Endothelial cell of umbilical vein (primary cell): ENCODE measurements at regions not wholly inside any gene's neighbourhood (a gene's known extent, or its start where the extent isn't known, plus 50 kb on each side); places are given as distances from the start of the nearest gene placed in this dataset.
A peak's percentile ranks its signal among the peaks of the same experiment; 100 is the strongest.
"Not testable (repeated sequence)": the region's sequence is repeated elsewhere in the genome, so short reads cannot be mapped to it uniquely, and the experiment has no call there.

Source experiments
- BruUV-seq: library from RNA; stranded (reverse); fragments of 400-500 nt; replicated peaks from 2 replicates; lab custom pipeline; 2021; lab: Mats Ljungman, UMichigan
- CTCF ChIA-PET: fragments of 300-600, 350-600 bp; sonication (Branson Sonifier 250); formaldehyde crosslinking; loops from one replicate; lab custom pipeline; 2021; ENCODE audit warnings: antibody characterized with exemption, inconsistent platforms; lab: Charles Lee
- POLR2A ChIA-PET: fragments of 300-600, 350-600 bp; sonication (Branson Sonifier 250); formaldehyde crosslinking; loops from one replicate; lab custom pipeline; 2021; ENCODE audit warnings: antibody characterized with exemption, inconsistent platforms; lab: Charles Lee
- DNase-seq: peaks from one replicate; pipeline ENCODE4 v3.0.0-alpha.2; 2011; ENCODE audit warnings: low read depth, low spot score
- FAIRE-seq: peaks from 2 replicates; lab custom pipeline; 2011; peaks lifted over from hg19 to GRCh38; lab: Jason Lieb, UNC
- H2AFZ ChIP-seq: 2 replicates; pipeline ENCODE4 v1.6.0; 2012; ENCODE audit warnings: low read depth, low read length, control low read depth, inconsistent platforms
- H3K27ac ChIP-seq: 2 replicates; pipeline ENCODE4 v1.5.1; 2011; ENCODE audit warnings: low read depth, mild to moderate bottlenecking, control low read depth, low read length, moderate library complexity; ENCODE audit not compliant: insufficient read depth
- H3K27me3 ChIP-seq, 2 experiments: 2 replicates each; pipeline versions ENCODE4 v1.6.0 to v1.6.1; 2011; ENCODE audit warnings: low read length in 2 of 2, mixed read lengths in 1 of 2; ENCODE audit not compliant: control insufficient read depth in 2 of 2, insufficient read depth in 2 of 2
- H3K36me3 ChIP-seq, 2 experiments: 2 replicates in 1 of 2; 3 replicates in 1 of 2; pipeline ENCODE4 v1.5.1; 2011; ENCODE audit warnings: low read length in 2 of 2, mild to moderate bottlenecking in 1 of 2, moderate library complexity in 1 of 2; ENCODE audit not compliant: control insufficient read depth in 2 of 2, insufficient read depth in 2 of 2; ENCODE audit errors: extremely low read depth in 1 of 2
- H3K4me1 ChIP-seq: 3 replicates; pipeline ENCODE4 v1.5.1; 2011; ENCODE audit warnings: mild to moderate bottlenecking, low read length; ENCODE audit not compliant: control insufficient read depth, insufficient read depth; ENCODE audit errors: extremely low read depth
- H3K4me2 ChIP-seq: 2 replicates; pipeline ENCODE4 v1.6.1; 2011; ENCODE audit warnings: low read length, control low read depth, mixed read lengths; ENCODE audit not compliant: insufficient read depth
- H3K4me3 ChIP-seq, 3 experiments: fragments of 200-600 bp in 1 of 3; sonication (generic), shearing (Covaris generic) in 1 of 3; replicated peaks in 1 of 3; 2 replicates each; pipeline ENCODE4 v1.5.1; 2011 to 2016; ENCODE audit warnings: control low read depth in 3 of 3, low read length in 3 of 3, mild to moderate bottlenecking in 2 of 3, inconsistent platforms in 1 of 3, low read depth in 1 of 3, moderate library complexity in 1 of 3; ENCODE audit not compliant: insufficient read depth in 1 of 3
- H3K79me2 ChIP-seq: 2 replicates; pipeline ENCODE4 v1.6.0; 2012; ENCODE audit warnings: low read length, inconsistent platforms; ENCODE audit not compliant: control insufficient read depth, insufficient read depth
- H3K9ac ChIP-seq: replicated peaks from 2 replicates; pipeline ENCODE3; 2011; ENCODE audit warnings: low read length, control low read depth; ENCODE audit not compliant: insufficient read depth; ENCODE audit errors: extremely low read depth
- H3K9me1 ChIP-seq: replicated peaks from 3 replicates; pipeline ENCODE4 v1.6.0; 2011; ENCODE audit warnings: mild to moderate bottlenecking, low read length; ENCODE audit not compliant: control insufficient read depth, insufficient read depth; ENCODE audit errors: extremely low read depth
- H3K9me3 ChIP-seq: replicated peaks from 2 replicates; pipeline ENCODE4 v1.5.1; 2012; ENCODE audit warnings: low read length, inconsistent platforms; ENCODE audit not compliant: control insufficient read depth, insufficient read depth
- H4K20me1 ChIP-seq: replicated peaks from 2 replicates; pipeline ENCODE3; 2011; ENCODE audit warnings: mild to moderate bottlenecking, low read length; ENCODE audit not compliant: control insufficient read depth, insufficient read depth; ENCODE audit errors: extremely low read depth
- CTCF ChIP-seq, 2 donors: IDR thresholded peaks; 1 replicate in 1 of 2; 2 replicates in 1 of 2; pipeline ENCODE4 v1.5.1; 2011; ENCODE audit warnings: low read length in 2 of 2, mild to moderate bottlenecking in 2 of 2, moderate library complexity in 2 of 2, control low read depth in 1 of 2, inconsistent platforms in 1 of 2, low read depth in 1 of 2; ENCODE audit not compliant: insufficient read depth in 1 of 2; ENCODE audit errors: extremely low read depth in 1 of 2
- EZH2 ChIP-seq: IDR thresholded peaks from 2 replicates; pipeline ENCODE4 v1.6.1; 2012; ENCODE audit warnings: borderline replicate concordance, low read depth, mild to moderate bottlenecking, moderate library complexity, low read length, inconsistent platforms; ENCODE audit not compliant: severe bottlenecking
- FOS ChIP-seq: IDR thresholded peaks from 2 replicates; pipeline ENCODE4 v1.6.1; 2011; ENCODE audit warnings: mild to moderate bottlenecking, low read length, moderate library complexity, borderline replicate concordance; ENCODE audit not compliant: insufficient read depth
- GATA2 ChIP-seq: IDR thresholded peaks from 2 replicates; pipeline ENCODE4 v1.7.0; 2011; ENCODE audit warnings: low read depth, mild to moderate bottlenecking, moderate library complexity, mixed read lengths, low read length; ENCODE audit not compliant: insufficient read length, insufficient read depth
- JUN ChIP-seq: IDR thresholded peaks from 2 replicates; pipeline ENCODE4 v1.6.1; 2011; ENCODE audit warnings: borderline replicate concordance, low read depth; ENCODE audit not compliant: insufficient read length, insufficient read depth
- MAX ChIP-seq: IDR thresholded peaks from 2 replicates; pipeline ENCODE4 v1.6.1; 2011; ENCODE audit not compliant: insufficient read depth, insufficient read length
- MYC ChIP-seq: IDR thresholded peaks from one replicate; pipeline ENCODE4 v1.6.1; 2011; ENCODE audit warnings: mild to moderate bottlenecking, low read depth, low read length
- POLR2A ChIP-seq: IDR thresholded peaks from 2 replicates; pipeline ENCODE4 v1.6.1; 2012; ENCODE audit warnings: low read depth, mild to moderate bottlenecking, control low read depth, low read length
- POLR2AphosphoS5 ChIP-seq: IDR thresholded peaks from 2 replicates; pipeline ENCODE4 v1.6.1; 2012; ENCODE audit warnings: low read depth, mild to moderate bottlenecking, control low read depth, low read length, moderate library complexity; ENCODE audit not compliant: insufficient read depth
- dilution Hi-C: fragments of 300-500 bp; cut with MboI; formaldehyde crosslinking; loops from one replicate; pipeline ENCODE4 v1.15.0; 2019; ENCODE audit warnings: low sequenced_read_pairs; ENCODE audit not compliant: extremely low pct_ligation_motif_present
- intact Hi-C: fragments of 100-400 bp; cut with micrococcal nuclease; formaldehyde crosslinking; loops from one replicate; pipeline ENCODE4 v1.10.0; 2022

- dilution Hi-C loops = no loop called here
- no peak for TF ChIP-seq GATA2
- no peak for TF ChIP-seq POLR2AphosphoS5
- no peak for TF ChIP-seq POLR2A
- no peak for TF ChIP-seq MAX
- TF ChIP-seq EZH2 = no peak
- no peak for TF ChIP-seq FOS
- TF ChIP-seq JUN = no peak
- TF ChIP-seq CTCF (IDR thresholded peaks at IDR 0.05; ENCODE audit: extremely low read depth in 1 of 2, insufficient read depth in 1 of 2, low read depth in 1 of 2, low read length in 2 of 2) = no peak
- TF ChIP-seq MYC = no peak
- Histone ChIP-seq H3K4me3 (no peak overlapping the region), H3K9ac (peak overlapping the region; percentile 52), H3K9me1 (no peaks in the 10 kb centered on the region), H3K27me3 (no peaks in the 10 kb centered on the region), H2AFZ (no peak overlapping the region), H3K36me3 (no peaks in the 10 kb centered on the region), H3K4me2 (peak overlapping the region; percentile 36), H3K9me3 (no peaks in the 10 kb centered on the region), H3K4me1 (peaks cover 33% of the 10 kb centered on the region), H4K20me1 (no peaks in the 10 kb centered on the region), H3K27ac (peak overlapping the region; percentile 100), H3K79me2 (no peaks in the 10 kb centered on the region)
- intact Hi-C loops = loop anchor here (1.0 to 5.0 kb wide), 6 partner anchors 30 to 379 kb away; no protein-coding TSS in a partner anchor
- no peak for DNase-seq
- CTCF ChIA-PET = interaction anchor here (0.8 to 4.0 kb wide), 8 partner anchors 9 to 379 kb away, joined by 3 to 21 read pairs (median 4); partner anchors contain the start of gene ARRDC3
- FAIRE-seq = no peak
- POLR2A ChIA-PET = interaction anchor here (1.7 to 2.3 kb wide), 2 partner anchors 31 to 72 kb away, joined by 6 to 10 read pairs; partner anchors contain the start of gene ARRDC3
- no TSS peak for BruUV-seq
Measured at GRCh38 chr5:91311168-91311696, 71.9 kb downstream of the ARRDC3 start.

GRCh38 chr5:91308157-91308556 lies 75.0 kb downstream of the ARRDC3 start:
- H3K9me3 ChIP-seq, H3K27me3 ChIP-seq, intact Hi-C loops, H3K9ac ChIP-seq, POLR2A ChIA-PET, DNase-seq, BruUV-seq, H3K9me1 ChIP-seq, H3K79me2 ChIP-seq, dilution Hi-C loops, H2AFZ ChIP-seq, FAIRE-seq, H3K36me3 ChIP-seq, H3K4me3 ChIP-seq, CTCF ChIA-PET, H3K27ac ChIP-seq, H3K4me2 ChIP-seq, H4K20me1 ChIP-seq: not testable (repeated sequence)
- peaks cover 21% of the 10 kb centered on the region for H3K4me1 ChIP-seq
